ENCODE measurements at regions not wholly inside any gene's neighbourhood (a gene's known extent, or its start where the extent isn't known, plus 50 kb on each side); places are given as distances from the start of the nearest gene placed in this dataset.

GRCh38 chr9:73549991-73550390, 398.3 kb downstream of the ANXA1 start:
- no peak overlapping the region for H3K4me3 ChIP-seq
- no peaks in the 10 kb centered on the region for H3K4me1 ChIP-seq (ENCODE audit: insufficient read depth)
- no peaks in the 10 kb centered on the region for H3F3A ChIP-seq (replicated peaks; ENCODE audit: low read depth)
- Mint-ChIP-seq H3K36me3 (ENCODE audit: low read depth) (no peaks in the 10 kb centered on the region), H3K27me3 (ENCODE audit: insufficient read depth, low read depth, poor library complexity) (no peaks in the 10 kb centered on the region), H3K27ac (peak overlapping the region; percentile 25; the same call in 1 of the 2 replicates), H3K9me3 (no peaks in the 10 kb centered on the region), H3K4me1 (peaks cover 3% of the 10 kb centered on the region; the same call in 1 of the 3 replicates), H3K4me3 (no peak overlapping the region)
- no peaks in the 10 kb centered on the region for H3K9me2 ChIP-seq (ENCODE audit: insufficient read depth)
- DNase-seq (ENCODE audit: low spot score): no peak
- no peaks in the 10 kb centered on the region for H3K79me2 ChIP-seq (replicated peaks; ENCODE audit: insufficient read depth)
- no peak overlapping the region for H3K27ac ChIP-seq (ENCODE audit: low read depth)
- no peak overlapping the region for H3K4me2 ChIP-seq
- H2AFZ ChIP-seq: no peak overlapping the region
- no peaks in the 10 kb centered on the region for H4K20me1 ChIP-seq (replicated peaks; ENCODE audit: insufficient read depth)
- TF ChIP-seq ETS1 (IDR thresholded peaks at IDR 0.05): no peak
- TF ChIP-seq EZH2 (IDR thresholded peaks at IDR 0.05; ENCODE audit: low read depth, unreplicated experiment): no peak
- no peak for TF ChIP-seq EZH2phosphoT487 (IDR thresholded peaks at IDR 0.05; ENCODE audit: unreplicated experiment)
- TF ChIP-seq JUNB (IDR thresholded peaks at IDR 0.05; ENCODE audit: unreplicated experiment): no peak
- no peak for TF ChIP-seq STAT1 (IDR thresholded peaks at IDR 0.05; ENCODE audit: unreplicated experiment)
- TF ChIP-seq ZNF114 (CRISPR knock-in tag; IDR thresholded peaks at IDR 0.05): no peak
- no peak for TF ChIP-seq ZNF331 (CRISPR knock-in tag; IDR thresholded peaks at IDR 0.05; ENCODE audit: low read depth)
- TF ChIP-seq CTCF (conservative IDR thresholded peaks at IDR 0.05; ENCODE audit: low read depth in 2 of 2): no peak
- TF ChIP-seq CREB1 (CRISPR knock-in tag; IDR thresholded peaks at IDR 0.05; ENCODE audit: low read depth): no peak
- no peak for TF ChIP-seq REST (IDR thresholded peaks at IDR 0.05; ENCODE audit: unreplicated experiment)
- no peak for TF ChIP-seq NANOG (IDR thresholded peaks at IDR 0.05; ENCODE audit: borderline replicate concordance)
- TF ChIP-seq ZNF462 (CRISPR knock-in tag; IDR thresholded peaks at IDR 0.05): no peak
- TF ChIP-seq POLR2AphosphoS5 (IDR thresholded peaks at IDR 0.05; ENCODE audit: low read depth): no peak
- no peaks in the 10 kb centered on the region for H3K36me3 ChIP-seq (ENCODE audit: insufficient read depth)
- H3K27me3 ChIP-seq (ENCODE audit: insufficient read depth): no peaks in the 10 kb centered on the region
- no peak for ATAC-seq
